ENCODE measurements at regions not wholly inside any gene's neighbourhood (a gene's known extent, or its start where the extent isn't known, plus 50 kb on each side); places are given as distances from the start of the nearest gene placed in this dataset.

- DNase-seq, result no peak
These were observed 69.3 kb upstream of the MAOA start for GRCh38 chrX:43586830-43587229.

- DNase-seq, result no peak
These were observed 66.4 kb upstream of the MAOA start for GRCh38 chrX:43589735-43590134.

- no peak for DNase-seq
These were observed 65.9 kb upstream of the MAOA start for GRCh38 chrX:43590150-43590549.

- DNase-seq, result no peak
These were observed 63.5 kb upstream of the MAOA start for GRCh38 chrX:43592597-43592996.

- DNase-seq, result no peak
These were observed 60.2 kb upstream of the MAOA start for GRCh38 chrX:43595931-43596330.

GRCh38 chrX:43604753-43605152 is 51.3 kb upstream of the MAOA start:
- DNase-seq, result no peak

- no peak for DNase-seq
These were observed 50.7 kb upstream of the MAOA start for GRCh38 chrX:43605351-43605750.
